GM18951 (cell line): ENCODE measurements at regions not wholly inside any gene's neighbourhood (a gene's known extent, or its start where the extent isn't known, plus 50 kb on each side); places are given as distances from the start of the nearest gene placed in this dataset.

Experiments used
- POLR2A ChIP-seq: IDR thresholded peaks from 4 replicates; pipeline ENCODE4 v1.6.1; 2011; ENCODE audit warnings: mild to moderate bottlenecking; ENCODE audit not compliant: insufficient read length, insufficient read depth; ENCODE audit errors: extremely low read depth
- in situ Hi-C: fragments of 300-500 bp; cut with MboI; formaldehyde crosslinking; loops from one replicate; pipeline ENCODE4 v1.12.0; 2022; ENCODE audit warnings: low sequenced_read_pairs, mixed read lengths, inconsistent platforms; ENCODE audit not compliant: unreplicated experiment

- TF ChIP-seq POLR2A = no peak
- in situ Hi-C loops = no loop called here
Observed at GRCh38 chr16:85995541-85996423, 96.8 kb downstream of the IRF8 start.

- in situ Hi-C loops = no loop called here
- TF ChIP-seq POLR2A = no peak
Observed at GRCh38 chr16:85996843-85997242, 97.9 kb downstream of the IRF8 start.

DNA sequence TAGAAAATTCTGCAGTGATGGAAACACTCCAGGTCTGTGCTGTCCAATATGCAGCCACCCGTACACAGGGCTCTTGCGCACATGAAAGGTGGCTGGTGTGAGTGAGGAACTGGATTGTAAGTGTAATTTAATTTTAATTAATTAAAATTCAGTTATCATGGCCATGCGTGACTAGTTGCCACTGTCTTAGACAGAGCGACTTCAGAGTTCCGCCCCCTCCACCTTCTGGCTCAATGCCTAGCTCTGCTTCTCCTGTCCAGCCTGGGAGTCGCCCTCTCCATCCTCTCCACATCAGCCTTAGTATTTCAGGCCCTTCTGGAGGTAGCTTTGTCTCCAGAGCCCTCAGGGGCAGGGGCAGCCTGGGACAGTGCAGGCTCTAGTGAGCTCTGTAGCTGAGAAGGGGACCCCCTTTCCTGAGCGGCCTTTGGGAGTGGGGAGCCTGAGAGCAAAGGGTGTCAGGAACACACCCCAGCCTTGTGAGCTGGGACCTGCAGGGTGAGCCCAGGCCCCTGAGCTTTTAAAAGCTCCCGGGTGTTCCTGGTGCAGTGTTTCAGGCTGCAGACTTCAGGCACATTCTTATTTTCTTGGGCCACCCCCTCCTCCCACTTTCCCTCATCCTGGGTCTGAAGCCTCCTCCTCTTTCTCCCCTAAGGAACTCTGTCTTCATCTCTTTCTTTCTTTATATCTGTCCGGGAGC is 99.4 kb downstream of the IRF8 start:
- in situ Hi-C loops = no loop called here
- no peak for TF ChIP-seq POLR2A

- TF ChIP-seq POLR2A = no peak
- in situ Hi-C loops = no loop called here
Observed at GRCh38 chr16:85998868-85999729, 100.1 kb downstream of the IRF8 start.

DNA sequence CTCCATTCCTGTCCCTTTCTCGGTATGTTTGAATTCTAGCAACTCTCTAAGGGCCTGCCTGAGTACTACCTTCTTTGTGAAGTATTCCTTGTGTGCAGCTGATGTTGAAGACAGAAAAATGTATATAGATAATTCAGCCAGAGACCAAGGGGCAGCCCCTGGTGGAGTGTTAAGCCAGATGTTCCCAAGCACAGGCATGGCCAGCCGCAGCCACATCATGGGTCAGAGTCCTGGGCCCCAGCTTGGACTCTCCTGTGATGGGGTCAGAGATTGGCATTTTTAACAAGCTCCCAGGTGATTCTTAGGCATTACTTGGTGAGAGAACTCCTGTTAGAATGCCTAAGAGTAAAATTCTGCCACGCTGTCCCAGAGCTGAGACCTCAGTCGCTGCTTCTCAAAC is 100.8 kb downstream of the IRF8 start:
- TF ChIP-seq POLR2A = no peak
- in situ Hi-C loops = no loop called here

DNA sequence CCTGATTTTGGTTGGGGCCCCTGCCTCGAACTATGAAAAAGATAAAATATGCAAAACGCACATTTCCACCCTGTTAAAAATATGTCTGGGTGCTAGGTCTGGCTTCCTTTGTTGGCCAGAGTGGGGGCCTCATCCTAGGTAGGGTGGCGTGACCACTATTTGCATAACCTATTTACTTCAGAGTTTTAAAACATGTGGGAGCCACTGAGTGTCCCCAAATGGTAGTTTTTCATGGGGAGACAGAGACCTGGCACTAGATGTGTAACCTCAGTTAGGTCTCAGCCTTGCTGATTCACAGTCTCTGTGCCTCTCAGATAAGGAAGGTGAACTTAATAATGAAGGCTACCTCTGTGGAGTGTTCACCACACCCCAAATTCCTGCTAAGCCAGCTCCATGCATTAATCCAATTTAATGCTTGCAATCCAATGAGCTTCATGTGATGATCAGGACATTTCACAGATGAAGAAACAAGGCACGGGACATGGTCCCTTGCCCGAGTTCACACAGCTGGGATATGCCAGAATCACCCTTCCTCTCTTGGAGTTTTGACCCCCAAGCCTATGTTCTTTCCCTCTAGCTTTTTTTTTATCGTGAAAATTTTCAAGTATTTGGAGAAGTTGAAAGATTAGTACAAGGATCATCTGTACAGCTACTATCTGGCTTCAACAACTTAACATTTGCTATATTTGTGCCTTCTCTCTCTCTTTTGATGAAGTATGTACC is 103.4 kb downstream of the IRF8 start:
- TF ChIP-seq POLR2A = peak; percentile 26
- in situ Hi-C loops = no loop called here

GRCh38 chr16:86007524-86007923 is 108.6 kb downstream of the IRF8 start:
- in situ Hi-C loops = no loop called here
- TF ChIP-seq POLR2A = no peak

GRCh38 chr16:86010680-86011141 is 111.7 kb downstream of the IRF8 start:
- in situ Hi-C loops = loop anchor here (10.0 kb wide), 1 partner anchor 116 kb away; the partner anchor contains the start of gene IRF8
- TF ChIP-seq POLR2A = no peak

- TF ChIP-seq POLR2A = no peak
- in situ Hi-C loops = loop anchor here (10.0 kb wide), 1 partner anchor 117 kb away; the partner anchor contains the start of gene IRF8
Observed at GRCh38 chr16:86011532-86011931, 112.6 kb downstream of the IRF8 start.

- no peak for TF ChIP-seq POLR2A
- in situ Hi-C loops = loop anchor here (10.0 kb wide), 1 partner anchor 117 kb away; the partner anchor contains the start of gene IRF8
Observed at GRCh38 chr16:86012221-86012620, 113.3 kb downstream of the IRF8 start.

DNA sequence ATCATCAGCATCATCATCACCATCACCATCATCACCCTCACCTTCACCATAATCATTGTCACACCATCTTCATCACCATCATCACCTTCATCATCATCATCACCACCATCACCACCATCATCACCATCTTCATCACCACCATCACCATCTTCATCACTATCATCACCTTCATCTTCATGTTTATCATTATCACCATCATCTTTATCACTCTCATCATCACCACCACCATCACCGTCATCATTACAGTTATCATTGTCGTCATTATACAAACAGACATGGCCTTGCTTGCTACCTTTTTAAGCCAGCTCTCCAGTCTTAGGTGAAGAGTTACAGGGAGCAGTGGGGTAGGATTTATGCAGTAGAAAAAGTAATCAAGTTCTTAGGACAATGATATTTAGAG is 114.9 kb downstream of the IRF8 start:
- in situ Hi-C loops = loop anchor here (10.0 kb wide), 1 partner anchor 119 kb away; the partner anchor contains the start of gene IRF8
- no peak for TF ChIP-seq POLR2A

- in situ Hi-C loops = loop anchor here (5.0 to 10.0 kb wide), 2 partner anchors 121 to 193 kb away; partner anchors contain the start of gene IRF8
- TF ChIP-seq POLR2A = no peak
Observed at GRCh38 chr16:86015606-86016005, 116.6 kb downstream of the IRF8 start.
